KMS-11 (cell line): ENCODE measurements at regions not wholly inside any gene's neighbourhood (a gene's known extent, or its start where the extent isn't known, plus 50 kb on each side); places are given as distances from the start of the nearest gene placed in this dataset.

Source experiments
- H2AFZ ChIP-seq: fragments of 200-600 bp; sonication (generic); 2 replicates; pipeline ENCODE4 v1.6.1; 2016; ENCODE audit warnings: antibody characterized with exemption, mixed run types, low read depth
- H3K27ac ChIP-seq: fragments of 200-600 bp; sonication (generic); 2 replicates; pipeline ENCODE4 v1.6.1; 2016; ENCODE audit warnings: mild to moderate bottlenecking, mixed run types
- H3K27me3 ChIP-seq: fragments of 200-600 bp; sonication (generic); 2 replicates; pipeline ENCODE4 v1.6.1; 2017; ENCODE audit warnings: mild to moderate bottlenecking, low read depth, mixed run types, moderate library complexity; ENCODE audit not compliant: insufficient read depth
- H3K36me3 ChIP-seq: fragments of 200-600 bp; sonication (generic); 2 replicates; pipeline ENCODE4 v1.6.1; 2017; ENCODE audit warnings: mild to moderate bottlenecking, mixed run types; ENCODE audit not compliant: insufficient read depth
- H3K4me1 ChIP-seq: fragments of 200-600 bp; sonication (generic); 2 replicates; pipeline ENCODE4 v1.6.1; 2016; ENCODE audit warnings: mild to moderate bottlenecking, low read depth, mixed run types; ENCODE audit not compliant: poor library complexity, severe bottlenecking
- H3K4me2 ChIP-seq: fragments of 200-600 bp; sonication (generic); 2 replicates; pipeline ENCODE4 v1.7.0; 2016; ENCODE audit warnings: mild to moderate bottlenecking, mixed run types
- H3K4me3 ChIP-seq: fragments of 200-600 bp; sonication (generic); IDR thresholded peaks from 2 replicates; pipeline ENCODE4 v1.6.1; 2017; ENCODE audit warnings: low read depth, low read length, mixed read lengths; ENCODE audit not compliant: insufficient read depth
- H3K79me2 ChIP-seq: fragments of 200-600 bp; sonication (generic); 2 replicates; pipeline ENCODE4 v1.6.1; 2016; ENCODE audit warnings: low read depth, mixed run types; ENCODE audit not compliant: insufficient read depth
- H3K9ac ChIP-seq: fragments of 200-600 bp; sonication (generic); 2 replicates; pipeline ENCODE4 v1.6.1; 2016; ENCODE audit warnings: mild to moderate bottlenecking, mixed run types
- H4K20me1 ChIP-seq: fragments of 200-600 bp; sonication (generic); 2 replicates; pipeline ENCODE4 v1.6.1; 2016; ENCODE audit warnings: mild to moderate bottlenecking, mixed run types; ENCODE audit not compliant: insufficient read depth
- TF ChIP-seq, protein P1 (sequence below): fragments of 200-600 bp; sonication (generic); conservative IDR thresholded peaks from 2 replicates; pipeline ENCODE4 v1.6.1; 2017; ENCODE audit warnings: low read depth, mild to moderate bottlenecking, antibody characterized with exemption, low read length, moderate library complexity, mixed read lengths

DNA sequence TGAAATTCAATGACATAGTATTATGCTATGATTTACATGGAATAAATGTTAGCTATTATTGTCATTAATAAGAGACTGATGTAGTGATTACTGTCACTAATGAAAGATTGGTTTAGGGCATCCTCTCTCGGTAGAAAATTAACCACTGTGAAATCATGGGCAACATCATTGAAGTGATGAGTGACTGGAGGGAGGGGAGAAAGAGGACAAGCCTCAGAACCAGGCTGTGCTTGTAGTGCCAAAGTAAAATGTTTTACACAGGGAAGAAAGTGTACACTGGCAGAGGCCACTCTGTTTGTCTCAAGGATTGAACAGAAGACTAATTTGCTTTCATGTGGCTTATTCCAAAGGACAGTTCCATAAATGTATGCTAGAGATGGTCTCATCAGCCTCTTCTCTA is 456.2 kb upstream of the TCF4 start:
- Histone ChIP-seq H3K4me1 (no peaks in the 10 kb centered on the region), H3K79me2 (no peaks in the 10 kb centered on the region), H3K27ac (no peak overlapping the region), H3K4me3 (no peak overlapping the region), H4K20me1 (no peaks in the 10 kb centered on the region), H3K27me3 (no peaks in the 10 kb centered on the region), H3K9ac (no peak overlapping the region), H2AFZ (no peak overlapping the region), H3K4me2 (no peak overlapping the region), H3K36me3 (no peaks in the 10 kb centered on the region)
- TF ChIP-seq, protein P1, sequence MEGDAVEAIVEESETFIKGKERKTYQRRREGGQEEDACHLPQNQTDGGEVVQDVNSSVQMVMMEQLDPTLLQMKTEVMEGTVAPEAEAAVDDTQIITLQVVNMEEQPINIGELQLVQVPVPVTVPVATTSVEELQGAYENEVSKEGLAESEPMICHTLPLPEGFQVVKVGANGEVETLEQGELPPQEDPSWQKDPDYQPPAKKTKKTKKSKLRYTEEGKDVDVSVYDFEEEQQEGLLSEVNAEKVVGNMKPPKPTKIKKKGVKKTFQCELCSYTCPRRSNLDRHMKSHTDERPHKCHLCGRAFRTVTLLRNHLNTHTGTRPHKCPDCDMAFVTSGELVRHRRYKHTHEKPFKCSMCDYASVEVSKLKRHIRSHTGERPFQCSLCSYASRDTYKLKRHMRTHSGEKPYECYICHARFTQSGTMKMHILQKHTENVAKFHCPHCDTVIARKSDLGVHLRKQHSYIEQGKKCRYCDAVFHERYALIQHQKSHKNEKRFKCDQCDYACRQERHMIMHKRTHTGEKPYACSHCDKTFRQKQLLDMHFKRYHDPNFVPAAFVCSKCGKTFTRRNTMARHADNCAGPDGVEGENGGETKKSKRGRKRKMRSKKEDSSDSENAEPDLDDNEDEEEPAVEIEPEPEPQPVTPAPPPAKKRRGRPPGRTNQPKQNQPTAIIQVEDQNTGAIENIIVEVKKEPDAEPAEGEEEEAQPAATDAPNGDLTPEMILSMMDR, result no peak

DNA sequence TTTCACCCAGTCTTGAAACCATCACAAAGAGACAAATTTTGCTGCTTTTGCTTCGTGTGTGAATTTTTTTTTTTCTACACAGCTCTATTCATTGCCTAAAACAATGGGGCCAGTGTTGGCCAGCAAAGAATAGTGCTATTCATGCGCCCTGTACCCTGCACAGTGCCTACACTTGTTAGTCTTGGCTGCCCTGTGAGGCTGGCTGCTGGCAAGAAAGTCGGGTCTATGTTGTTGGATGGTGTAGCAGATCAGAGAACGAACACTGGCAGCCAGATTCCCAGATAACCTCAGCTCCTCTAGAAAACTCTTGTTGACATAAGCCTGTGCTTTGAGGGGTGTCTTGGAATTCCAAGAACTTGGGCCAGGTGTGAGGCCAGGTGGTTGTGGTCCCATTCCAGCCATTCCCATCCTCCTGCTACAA is 455.7 kb upstream of the TCF4 start:
- Histone ChIP-seq H3K4me2 (no peak overlapping the region), H3K36me3 (no peaks in the 10 kb centered on the region), H3K4me3 (no peak overlapping the region), H4K20me1 (no peaks in the 10 kb centered on the region), H3K4me1 (no peaks in the 10 kb centered on the region), H3K27ac (no peak overlapping the region), H3K9ac (no peak overlapping the region), H2AFZ (no peak overlapping the region), H3K79me2 (no peaks in the 10 kb centered on the region), H3K27me3 (no peaks in the 10 kb centered on the region)
- TF ChIP-seq, protein P1, result no peak

DNA sequence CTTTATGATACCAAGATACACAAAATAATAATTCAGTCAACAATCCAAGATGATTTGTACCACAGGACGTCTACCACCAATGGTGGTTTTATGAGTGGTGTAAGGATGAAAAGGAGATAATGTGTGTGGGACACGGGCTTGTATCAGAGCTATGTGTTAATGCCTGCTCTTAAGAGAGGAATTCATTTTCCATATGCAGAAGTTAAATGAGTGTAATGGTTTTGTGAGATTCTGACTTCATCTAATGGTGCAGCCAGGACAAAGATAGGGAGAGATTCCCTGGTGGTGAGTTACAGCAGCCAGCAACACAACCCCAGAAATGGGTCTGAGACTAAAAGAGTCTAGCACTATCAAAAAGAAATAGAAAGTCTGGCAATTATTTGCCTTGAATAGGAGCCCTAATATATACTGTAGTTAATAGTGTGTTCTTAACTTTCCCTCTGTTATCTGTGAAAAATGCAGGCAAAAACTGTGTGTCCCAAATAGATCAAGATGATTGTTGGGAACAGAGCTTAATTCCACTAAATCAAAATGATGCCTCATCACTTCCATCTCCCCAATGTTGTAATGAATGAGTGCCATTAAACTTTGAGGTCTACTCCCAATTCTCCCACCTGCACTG is 455.0 kb upstream of the TCF4 start:
- Histone ChIP-seq H3K36me3 (no peaks in the 10 kb centered on the region), H4K20me1 (no peaks in the 10 kb centered on the region), H3K4me3 (no peak overlapping the region), H3K27me3 (no peaks in the 10 kb centered on the region), H3K9ac (no peak overlapping the region), H3K27ac (no peak overlapping the region), H3K4me1 (no peaks in the 10 kb centered on the region), H3K4me2 (no peak overlapping the region), H3K79me2 (no peaks in the 10 kb centered on the region), H2AFZ (no peak overlapping the region)
- TF ChIP-seq, protein P1, result no peak

DNA sequence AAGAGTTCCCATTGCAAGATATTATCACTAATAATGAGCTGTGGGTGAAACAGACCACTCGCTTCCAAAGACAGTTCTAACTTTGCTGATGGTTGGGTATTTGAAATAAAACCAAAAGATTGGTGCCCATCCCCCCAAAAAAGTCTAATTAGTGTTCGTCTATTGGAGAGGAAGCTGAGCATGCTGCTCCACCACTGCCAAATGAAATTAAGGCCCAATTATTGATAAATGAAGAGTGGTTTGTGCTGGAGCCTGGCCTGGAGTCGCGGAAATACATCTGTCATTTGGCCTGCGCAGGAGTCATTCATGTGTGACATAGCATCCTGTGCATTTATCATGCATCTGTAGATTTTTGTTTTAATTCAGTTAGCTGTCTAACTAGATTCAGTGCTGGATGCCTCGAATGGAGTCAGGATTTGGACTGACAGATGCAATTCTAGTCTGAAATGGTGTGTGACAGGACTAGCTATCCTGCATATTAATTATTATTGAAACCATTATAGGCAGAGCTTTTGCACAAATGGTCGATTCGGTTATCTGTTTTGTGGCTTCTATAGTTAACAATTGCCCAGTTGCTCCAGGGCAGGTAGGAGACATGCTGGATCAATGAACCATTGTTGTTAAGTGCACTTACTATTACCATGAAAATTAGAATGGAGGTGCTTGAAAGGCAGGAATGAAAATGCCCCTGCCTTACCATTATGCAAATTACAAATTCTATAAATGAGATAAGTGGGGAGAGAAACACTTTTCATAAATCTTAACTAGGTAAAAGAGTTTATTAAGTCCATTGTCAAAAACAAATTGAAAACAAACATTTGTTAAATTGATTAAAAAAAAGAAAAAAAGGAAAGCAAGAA is 450.4 kb upstream of the TCF4 start:
- H3K79me2 ChIP-seq, result no peaks in the 10 kb centered on the region
- no peaks in the 10 kb centered on the region for H3K27me3 ChIP-seq
- no peak overlapping the region for H2AFZ ChIP-seq
- H3K27ac ChIP-seq, result no peak overlapping the region
- no peak overlapping the region for H3K9ac ChIP-seq
- H4K20me1 ChIP-seq, result no peaks in the 10 kb centered on the region
- TF ChIP-seq, protein P1, result no peak
- no peaks in the 10 kb centered on the region for H3K4me1 ChIP-seq
- no peak overlapping the region for H3K4me3 ChIP-seq
- no peaks in the 10 kb centered on the region for H3K36me3 ChIP-seq
- H3K4me2 ChIP-seq, result no peak overlapping the region
